Skin of body (tissue), 1 donor: ENCODE measurements at regions not wholly inside any gene's neighbourhood (a gene's known extent, or its start where the extent isn't known, plus 50 kb on each side); places are given as distances from the start of the nearest gene placed in this dataset.

Source experiments
- DNase-seq: peaks from one replicate; lab custom pipeline; 2025; lab: John Stamatoyannopoulos, UW

- DNase-seq: peak; percentile 98
Observed at GRCh38 chr10:78944723-78945312, 123.9 kb upstream of the ZMIZ1 start.

GRCh38 chr10:78945838-78946237 is 122.9 kb upstream of the ZMIZ1 start:
- no peak for DNase-seq

- DNase-seq: no peak
Observed at GRCh38 chr10:78947226-78947625, 121.5 kb upstream of the ZMIZ1 start.

GRCh38 chr10:78947733-78948132 is 121.0 kb upstream of the ZMIZ1 start:
- no peak for DNase-seq

GRCh38 chr10:78948621-78949030 is 120.1 kb upstream of the ZMIZ1 start:
- no peak for DNase-seq

GRCh38 chr10:78950656-78951587 is 117.8 kb upstream of the ZMIZ1 start:
- DNase-seq: no peak

GRCh38 chr10:78952030-78952429 is 116.7 kb upstream of the ZMIZ1 start:
- no peak for DNase-seq

GRCh38 chr10:78952686-78953085 is 116.1 kb upstream of the ZMIZ1 start:
- peak; percentile 61 for DNase-seq

- peak; percentile 71 for DNase-seq
Observed at GRCh38 chr10:78953113-78953798, 115.5 kb upstream of the ZMIZ1 start.

- DNase-seq: no peak
Observed at GRCh38 chr10:78953799-78954297, 114.9 kb upstream of the ZMIZ1 start.

- no peak for DNase-seq
Observed at GRCh38 chr10:78954689-78955088, 114.1 kb upstream of the ZMIZ1 start.

GRCh38 chr10:78955206-78955605 is 113.6 kb upstream of the ZMIZ1 start:
- DNase-seq: no peak

- no peak for DNase-seq
Observed at GRCh38 chr10:78956391-78956790, 112.4 kb upstream of the ZMIZ1 start.

GRCh38 chr10:78957471-78958039 is 111.2 kb upstream of the ZMIZ1 start:
- no peak for DNase-seq

- DNase-seq: no peak
Observed at GRCh38 chr10:78959217-78959923, 109.4 kb upstream of the ZMIZ1 start.

GRCh38 chr10:78959924-78960285 is 108.9 kb upstream of the ZMIZ1 start:
- DNase-seq: peak; percentile 61

- peak; percentile 32 for DNase-seq
Observed at GRCh38 chr10:78960316-78960800, 108.4 kb upstream of the ZMIZ1 start.

- DNase-seq: no peak
Observed at GRCh38 chr10:78961760-78962159, 107.0 kb upstream of the ZMIZ1 start.

GRCh38 chr10:78963074-78964034 is 105.4 kb upstream of the ZMIZ1 start:
- no peak for DNase-seq
